Mammary epithelial cell (primary cell): ENCODE measurements at regions not wholly inside any gene's neighbourhood (a gene's known extent, or its start where the extent isn't known, plus 50 kb on each side); places are given as distances from the start of the nearest gene placed in this dataset.

Source experiments
- CTCF ChIP-seq, 2 donors: IDR thresholded peaks in 1 of 2; conservative IDR thresholded peaks in 1 of 2; 2 replicates each; pipeline ENCODE4 v1.5.1; 2011 to 2012; ENCODE audit warnings: inconsistent platforms in 2 of 2, low read length in 2 of 2, mild to moderate bottlenecking in 2 of 2, control low read depth in 1 of 2, low read depth in 1 of 2; ENCODE audit not compliant: insufficient read depth in 1 of 2; ENCODE audit errors: extremely low read depth in 1 of 2
- EZH2 ChIP-seq: IDR thresholded peaks from 2 replicates; pipeline ENCODE4 v1.6.1; 2012; ENCODE audit warnings: low read length, inconsistent platforms, borderline replicate concordance

- TF ChIP-seq CTCF (conservative IDR thresholded peaks at IDR 0.05 in 1 of 2, IDR thresholded peaks at IDR 0.05 in 1 of 2; ENCODE audit: extremely low read depth in 1 of 2, insufficient read depth in 1 of 2, low read depth in 1 of 2, low read length in 2 of 2) (no peak), EZH2 (no peak)
Observed at GRCh38 chr6:15116889-15117288, 129.0 kb upstream of the JARID2 start.
